GM23338 (cell line): ENCODE measurements at regions not wholly inside any gene's neighbourhood (a gene's known extent, or its start where the extent isn't known, plus 50 kb on each side); places are given as distances from the start of the nearest gene placed in this dataset.

Experiments
- ATAC-seq: fragments of 200-7000 bp; cut with Tn5 transposase; 3 replicates; pipeline ENCODE4 v1.9.1; 2020
- DNase-seq: peaks from one replicate; pipeline ENCODE4 v3.0.0-alpha.2; 2015; ENCODE audit warnings: low spot score
- H2AFZ ChIP-seq: fragments of 200-600 bp; sonication (generic); 2 replicates; pipeline ENCODE4 v1.8.0; 2016; ENCODE audit warnings: antibody characterized with exemption, mild to moderate bottlenecking, moderate library complexity
- H3F3A ChIP-seq: fragments of 200-600 bp; sonication (generic); replicated peaks from 2 replicates; pipeline ENCODE4 v1.8.0; 2017; ENCODE audit warnings: antibody characterized with exemption, mixed run types, low read depth
- H3K27ac ChIP-seq: fragments of 200-600 bp; sonication (generic); 2 replicates; pipeline ENCODE4 v1.6.1; 2016; ENCODE audit warnings: low read depth
- H3K27me3 ChIP-seq: fragments of 200-600 bp; sonication (generic); 2 replicates; pipeline ENCODE4 v1.8.0; 2016; ENCODE audit warnings: mild to moderate bottlenecking, mixed run types, moderate library complexity; ENCODE audit not compliant: insufficient read depth
- H3K36me3 ChIP-seq: fragments of 200-600 bp; sonication (generic); 2 replicates; pipeline ENCODE4 v1.8.0; 2016; ENCODE audit warnings: mild to moderate bottlenecking; ENCODE audit not compliant: insufficient read depth
- H3K4me1 ChIP-seq: fragments of 200-600 bp; sonication (generic); 2 replicates; pipeline ENCODE4 v1.8.0; 2016; ENCODE audit warnings: mild to moderate bottlenecking, moderate library complexity; ENCODE audit not compliant: insufficient read depth
- H3K4me2 ChIP-seq: fragments of 200-600 bp; sonication (generic); 2 replicates; pipeline ENCODE4 v1.7.1; 2017; ENCODE audit warnings: mixed run types
- H3K4me3 ChIP-seq: fragments of 200-600 bp; sonication (generic); 2 replicates; pipeline ENCODE4 v1.6.1; 2016; ENCODE audit warnings: mixed run types
- H3K79me2 ChIP-seq: fragments of 200-600 bp; sonication (generic); replicated peaks from 2 replicates; pipeline ENCODE4 v1.8.0; 2017; ENCODE audit warnings: mild to moderate bottlenecking; ENCODE audit not compliant: insufficient read depth
- H3K9me2 ChIP-seq: fragments of 200-600 bp; sonication (generic); 2 replicates; pipeline ENCODE4 v1.8.0; 2017; ENCODE audit not compliant: insufficient read depth
- H4K20me1 ChIP-seq: fragments of 200-600 bp; sonication (generic); replicated peaks from 2 replicates; pipeline ENCODE4 v1.8.0; 2017; ENCODE audit warnings: mild to moderate bottlenecking; ENCODE audit not compliant: insufficient read depth
- H3K27ac Mint-ChIP-seq: 2 replicates; pipeline ENCODE4 v1.8.0; 2020; ENCODE audit warnings: inconsistent platforms, mild to moderate bottlenecking, moderate library complexity, mixed read lengths
- H3K27me3 Mint-ChIP-seq: 3 replicates; pipeline ENCODE4 v1.8.0; 2022; ENCODE audit warnings: low read depth, mild to moderate bottlenecking, moderate library complexity, mixed read lengths, inconsistent platforms; ENCODE audit not compliant: insufficient read depth, poor library complexity
- H3K36me3 Mint-ChIP-seq: 3 replicates; pipeline ENCODE4 v1.8.0; 2021; ENCODE audit warnings: low read depth, mild to moderate bottlenecking, inconsistent platforms, moderate library complexity, mixed read lengths
- H3K4me1 Mint-ChIP-seq: 3 replicates; pipeline ENCODE4 v1.8.0; 2020; ENCODE audit warnings: mild to moderate bottlenecking, inconsistent platforms, mixed read lengths
- H3K4me3 Mint-ChIP-seq: 3 replicates; pipeline ENCODE4 v1.8.0; 2021; ENCODE audit warnings: moderate library complexity, mild to moderate bottlenecking, inconsistent platforms, mixed read lengths
- H3K9me3 Mint-ChIP-seq: 3 replicates; pipeline ENCODE4 v1.8.0; 2020; ENCODE audit warnings: moderate library complexity, mild to moderate bottlenecking, inconsistent platforms, mixed read lengths
- EZH2 ChIP-seq: fragments of 200-600 bp; sonication (generic); IDR thresholded peaks from one replicate; pipeline ENCODE4 v1.8.0; 2017; ENCODE audit warnings: antibody characterized with exemption, mild to moderate bottlenecking, low read depth; ENCODE audit not compliant: unreplicated experiment
- EZH2phosphoT487 ChIP-seq: fragments of 200-600 bp; sonication (generic); IDR thresholded peaks from one replicate; pipeline ENCODE4 v1.8.1; 2018; ENCODE audit warnings: antibody characterized with exemption; ENCODE audit not compliant: unreplicated experiment
- ZNF114 ChIP-seq: fragments of 250-450 bp; sonication (Bioruptor Pico); IDR thresholded peaks from 2 replicates; pipeline ENCODE4 v1.5.0; 2020; ENCODE audit warnings: mild to moderate bottlenecking, moderate library complexity
- TF ChIP-seq, protein P1 (sequence below): fragments of 250-450 bp; sonication (Bioruptor Pico); IDR thresholded peaks from 2 replicates; pipeline ENCODE4 v1.5.0; 2020; ENCODE audit warnings: mild to moderate bottlenecking, moderate library complexity
- TF ChIP-seq, protein P2 (sequence below), 2 experiments: fragments of 200-600 bp in 1 of 2; sonication (generic) in 1 of 2; conservative IDR thresholded peaks; 2 replicates each; pipeline versions ENCODE4 v1.5.1 to v1.6.1; 2016 to 2017; ENCODE audit warnings: antibody characterized with exemption in 2 of 2, low read depth in 2 of 2, mild to moderate bottlenecking in 2 of 2, moderate library complexity in 1 of 2

DNA sequence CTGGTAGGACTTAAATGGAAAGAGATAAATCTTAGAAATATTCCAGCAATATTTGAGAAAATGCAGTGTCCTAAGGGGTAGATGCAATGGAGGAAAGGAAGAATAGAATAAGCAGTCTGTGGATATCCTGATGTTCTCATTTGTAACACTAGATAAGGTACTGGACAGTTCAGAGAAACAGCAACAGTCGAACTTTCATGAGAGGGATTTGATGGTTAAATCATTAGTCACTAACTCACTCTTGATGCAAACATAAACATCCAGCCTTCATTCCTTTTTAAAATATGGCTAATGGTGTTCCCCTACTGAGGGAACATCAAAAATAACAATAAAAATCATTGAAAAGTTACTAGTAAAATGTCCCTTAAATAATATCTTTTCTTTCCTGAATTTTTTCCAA, 211.4 kb upstream of the SLC39A10 start (continued):
- TF ChIP-seq, protein P1, sequence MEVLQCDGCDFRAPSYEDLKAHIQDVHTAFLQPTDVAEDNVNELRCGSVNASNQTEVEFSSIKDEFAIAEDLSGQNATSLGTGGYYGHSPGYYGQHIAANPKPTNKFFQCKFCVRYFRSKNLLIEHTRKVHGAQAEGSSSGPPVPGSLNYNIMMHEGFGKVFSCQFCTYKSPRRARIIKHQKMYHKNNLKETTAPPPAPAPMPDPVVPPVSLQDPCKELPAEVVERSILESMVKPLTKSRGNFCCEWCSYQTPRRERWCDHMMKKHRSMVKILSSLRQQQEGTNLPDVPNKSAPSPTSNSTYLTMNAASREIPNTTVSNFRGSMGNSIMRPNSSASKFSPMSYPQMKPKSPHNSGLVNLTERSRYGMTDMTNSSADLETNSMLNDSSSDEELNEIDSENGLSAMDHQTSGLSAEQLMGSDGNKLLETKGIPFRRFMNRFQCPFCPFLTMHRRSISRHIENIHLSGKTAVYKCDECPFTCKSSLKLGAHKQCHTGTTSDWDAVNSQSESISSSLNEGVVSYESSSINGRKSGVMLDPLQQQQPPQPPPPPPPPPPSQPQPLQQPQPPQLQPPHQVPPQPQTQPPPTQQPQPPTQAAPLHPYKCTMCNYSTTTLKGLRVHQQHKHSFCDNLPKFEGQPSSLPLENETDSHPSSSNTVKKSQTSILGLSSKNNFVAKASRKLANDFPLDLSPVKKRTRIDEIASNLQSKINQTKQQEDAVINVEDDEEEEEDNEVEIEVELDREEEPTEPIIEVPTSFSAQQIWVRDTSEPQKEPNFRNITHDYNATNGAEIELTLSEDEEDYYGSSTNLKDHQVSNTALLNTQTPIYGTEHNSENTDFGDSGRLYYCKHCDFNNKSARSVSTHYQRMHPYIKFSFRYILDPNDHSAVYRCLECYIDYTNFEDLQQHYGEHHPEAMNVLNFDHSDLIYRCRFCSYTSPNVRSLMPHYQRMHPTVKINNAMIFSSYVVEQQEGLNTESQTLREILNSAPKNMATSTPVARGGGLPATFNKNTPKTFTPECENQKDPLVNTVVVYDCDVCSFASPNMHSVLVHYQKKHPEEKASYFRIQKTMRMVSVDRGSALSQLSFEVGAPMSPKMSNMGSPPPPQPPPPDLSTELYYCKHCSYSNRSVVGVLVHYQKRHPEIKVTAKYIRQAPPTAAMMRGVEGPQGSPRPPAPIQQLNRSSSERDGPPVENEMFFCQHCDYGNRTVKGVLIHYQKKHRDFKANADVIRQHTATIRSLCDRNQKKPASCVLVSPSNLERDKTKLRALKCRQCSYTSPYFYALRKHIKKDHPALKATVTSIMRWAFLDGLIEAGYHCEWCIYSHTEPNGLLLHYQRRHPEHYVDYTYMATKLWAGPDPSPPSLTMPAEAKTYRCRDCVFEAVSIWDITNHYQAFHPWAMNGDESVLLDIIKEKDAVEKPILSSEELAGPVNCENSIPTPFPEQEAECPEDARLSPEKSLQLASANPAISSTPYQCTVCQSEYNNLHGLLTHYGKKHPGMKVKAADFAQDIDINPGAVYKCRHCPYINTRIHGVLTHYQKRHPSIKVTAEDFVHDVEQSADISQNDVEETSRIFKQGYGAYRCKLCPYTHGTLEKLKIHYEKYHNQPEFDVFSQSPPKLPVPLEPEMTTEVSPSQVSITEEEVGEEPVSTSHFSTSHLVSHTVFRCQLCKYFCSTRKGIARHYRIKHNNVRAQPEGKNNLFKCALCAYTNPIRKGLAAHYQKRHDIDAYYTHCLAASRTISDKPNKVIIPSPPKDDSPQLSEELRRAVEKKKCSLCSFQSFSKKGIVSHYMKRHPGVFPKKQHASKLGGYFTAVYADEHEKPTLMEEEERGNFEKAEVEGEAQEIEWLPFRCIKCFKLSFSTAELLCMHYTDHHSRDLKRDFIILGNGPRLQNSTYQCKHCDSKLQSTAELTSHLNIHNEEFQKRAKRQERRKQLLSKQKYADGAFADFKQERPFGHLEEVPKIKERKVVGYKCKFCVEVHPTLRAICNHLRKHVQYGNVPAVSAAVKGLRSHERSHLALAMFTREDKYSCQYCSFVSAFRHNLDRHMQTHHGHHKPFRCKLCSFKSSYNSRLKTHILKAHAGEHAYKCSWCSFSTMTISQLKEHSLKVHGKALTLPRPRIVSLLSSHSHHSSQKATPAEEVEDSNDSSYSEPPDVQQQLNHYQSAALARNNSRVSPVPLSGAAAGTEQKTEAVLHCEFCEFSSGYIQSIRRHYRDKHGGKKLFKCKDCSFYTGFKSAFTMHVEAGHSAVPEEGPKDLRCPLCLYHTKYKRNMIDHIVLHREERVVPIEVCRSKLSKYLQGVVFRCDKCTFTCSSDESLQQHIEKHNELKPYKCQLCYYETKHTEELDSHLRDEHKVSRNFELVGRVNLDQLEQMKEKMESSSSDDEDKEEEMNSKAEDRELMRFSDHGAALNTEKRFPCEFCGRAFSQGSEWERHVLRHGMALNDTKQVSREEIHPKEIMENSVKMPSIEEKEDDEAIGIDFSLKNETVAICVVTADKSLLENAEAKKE (CRISPR knock-in tag), result no peak
- TF ChIP-seq EZH2phosphoT487 (no peak), ZNF114 (CRISPR knock-in tag) (no peak), EZH2 (no peak)
- TF ChIP-seq, protein P2, sequence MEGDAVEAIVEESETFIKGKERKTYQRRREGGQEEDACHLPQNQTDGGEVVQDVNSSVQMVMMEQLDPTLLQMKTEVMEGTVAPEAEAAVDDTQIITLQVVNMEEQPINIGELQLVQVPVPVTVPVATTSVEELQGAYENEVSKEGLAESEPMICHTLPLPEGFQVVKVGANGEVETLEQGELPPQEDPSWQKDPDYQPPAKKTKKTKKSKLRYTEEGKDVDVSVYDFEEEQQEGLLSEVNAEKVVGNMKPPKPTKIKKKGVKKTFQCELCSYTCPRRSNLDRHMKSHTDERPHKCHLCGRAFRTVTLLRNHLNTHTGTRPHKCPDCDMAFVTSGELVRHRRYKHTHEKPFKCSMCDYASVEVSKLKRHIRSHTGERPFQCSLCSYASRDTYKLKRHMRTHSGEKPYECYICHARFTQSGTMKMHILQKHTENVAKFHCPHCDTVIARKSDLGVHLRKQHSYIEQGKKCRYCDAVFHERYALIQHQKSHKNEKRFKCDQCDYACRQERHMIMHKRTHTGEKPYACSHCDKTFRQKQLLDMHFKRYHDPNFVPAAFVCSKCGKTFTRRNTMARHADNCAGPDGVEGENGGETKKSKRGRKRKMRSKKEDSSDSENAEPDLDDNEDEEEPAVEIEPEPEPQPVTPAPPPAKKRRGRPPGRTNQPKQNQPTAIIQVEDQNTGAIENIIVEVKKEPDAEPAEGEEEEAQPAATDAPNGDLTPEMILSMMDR (conservative IDR thresholded peaks at IDR 0.05; ENCODE audit: low read depth in 2 of 2), result no peak

DNA sequence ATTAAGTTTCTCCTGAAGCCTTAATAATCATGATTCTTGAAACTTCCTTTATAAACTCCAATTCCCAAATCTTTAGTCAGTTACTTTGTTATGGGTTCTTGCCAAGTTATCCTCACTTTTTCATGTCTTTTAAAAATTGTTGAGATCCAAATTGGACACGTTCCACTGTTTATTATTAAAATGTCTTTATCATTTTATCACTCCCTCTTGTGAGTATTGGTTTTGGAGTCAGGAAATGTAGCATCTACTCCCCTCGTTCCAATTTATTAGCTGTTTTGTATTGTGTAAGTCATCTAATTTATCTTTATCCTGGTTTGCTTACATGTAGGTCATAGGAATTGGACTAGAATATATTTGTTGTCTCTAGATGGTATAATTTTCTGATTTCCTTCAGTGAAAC, 213.1 kb upstream of the SLC39A10 start:
- H3K9me2 ChIP-seq, result peaks cover 1% of the 10 kb centered on the region; the same call in 1 of the 2 replicates
- H3K4me3 Mint-ChIP-seq, result no peak overlapping the region
- no peak overlapping the region for H3K4me3 ChIP-seq
- H3K27me3 Mint-ChIP-seq, result peaks cover 3% of the 10 kb centered on the region
- no peaks in the 10 kb centered on the region for H3K36me3 ChIP-seq
- H3K4me1 Mint-ChIP-seq, result no peaks in the 10 kb centered on the region
- H3K36me3 Mint-ChIP-seq, result peaks cover 3% of the 10 kb centered on the region; the same call in 2 of the 3 replicates
- H3K4me1 ChIP-seq, result no peaks in the 10 kb centered on the region
- H2AFZ ChIP-seq, result no peak overlapping the region
- no peaks in the 10 kb centered on the region for H3K9me3 Mint-ChIP-seq
- no peak overlapping the region for H3K27ac ChIP-seq
- H4K20me1 ChIP-seq, result no peaks in the 10 kb centered on the region
- H3K27me3 ChIP-seq, result no peaks in the 10 kb centered on the region
- DNase-seq (no peak), ATAC-seq (no peak)
- no peak overlapping the region for H3K27ac Mint-ChIP-seq
- H3F3A ChIP-seq, result no peaks in the 10 kb centered on the region
- H3K4me2 ChIP-seq, result no peak overlapping the region
- H3K79me2 ChIP-seq, result no peaks in the 10 kb centered on the region
- TF ChIP-seq, protein P1 (CRISPR knock-in tag), result no peak
- TF ChIP-seq EZH2, result no peak
